AG09319 (cell line): ENCODE measurements at regions not wholly inside any gene's neighbourhood (a gene's known extent, or its start where the extent isn't known, plus 50 kb on each side); places are given as distances from the start of the nearest gene placed in this dataset.
A peak's percentile ranks its signal among the peaks of the same experiment; 100 is the strongest.

Experiments used
- DNase-seq: peaks from one replicate; pipeline ENCODE4 v3.0.0-alpha.2; 2010; ENCODE audit warnings: low read depth; ENCODE audit errors: extremely low read depth
- TF ChIP-seq, protein P1 (sequence below): IDR thresholded peaks from 2 replicates; pipeline ENCODE4 v1.5.1; 2011; ENCODE audit warnings: low read depth, mild to moderate bottlenecking, inconsistent platforms, low read length, moderate library complexity

- DNase-seq, result no peak
- TF ChIP-seq, protein P1, sequence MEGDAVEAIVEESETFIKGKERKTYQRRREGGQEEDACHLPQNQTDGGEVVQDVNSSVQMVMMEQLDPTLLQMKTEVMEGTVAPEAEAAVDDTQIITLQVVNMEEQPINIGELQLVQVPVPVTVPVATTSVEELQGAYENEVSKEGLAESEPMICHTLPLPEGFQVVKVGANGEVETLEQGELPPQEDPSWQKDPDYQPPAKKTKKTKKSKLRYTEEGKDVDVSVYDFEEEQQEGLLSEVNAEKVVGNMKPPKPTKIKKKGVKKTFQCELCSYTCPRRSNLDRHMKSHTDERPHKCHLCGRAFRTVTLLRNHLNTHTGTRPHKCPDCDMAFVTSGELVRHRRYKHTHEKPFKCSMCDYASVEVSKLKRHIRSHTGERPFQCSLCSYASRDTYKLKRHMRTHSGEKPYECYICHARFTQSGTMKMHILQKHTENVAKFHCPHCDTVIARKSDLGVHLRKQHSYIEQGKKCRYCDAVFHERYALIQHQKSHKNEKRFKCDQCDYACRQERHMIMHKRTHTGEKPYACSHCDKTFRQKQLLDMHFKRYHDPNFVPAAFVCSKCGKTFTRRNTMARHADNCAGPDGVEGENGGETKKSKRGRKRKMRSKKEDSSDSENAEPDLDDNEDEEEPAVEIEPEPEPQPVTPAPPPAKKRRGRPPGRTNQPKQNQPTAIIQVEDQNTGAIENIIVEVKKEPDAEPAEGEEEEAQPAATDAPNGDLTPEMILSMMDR, result no peak
Observed at GRCh38 chr4:129335276-129335675, 239.3 kb downstream of the C4orf33 start.

GRCh38 chr4:129335818-129336217 is 239.9 kb downstream of the C4orf33 start:
- DNase-seq, result no peak
- TF ChIP-seq, protein P1, result no peak

DNA sequence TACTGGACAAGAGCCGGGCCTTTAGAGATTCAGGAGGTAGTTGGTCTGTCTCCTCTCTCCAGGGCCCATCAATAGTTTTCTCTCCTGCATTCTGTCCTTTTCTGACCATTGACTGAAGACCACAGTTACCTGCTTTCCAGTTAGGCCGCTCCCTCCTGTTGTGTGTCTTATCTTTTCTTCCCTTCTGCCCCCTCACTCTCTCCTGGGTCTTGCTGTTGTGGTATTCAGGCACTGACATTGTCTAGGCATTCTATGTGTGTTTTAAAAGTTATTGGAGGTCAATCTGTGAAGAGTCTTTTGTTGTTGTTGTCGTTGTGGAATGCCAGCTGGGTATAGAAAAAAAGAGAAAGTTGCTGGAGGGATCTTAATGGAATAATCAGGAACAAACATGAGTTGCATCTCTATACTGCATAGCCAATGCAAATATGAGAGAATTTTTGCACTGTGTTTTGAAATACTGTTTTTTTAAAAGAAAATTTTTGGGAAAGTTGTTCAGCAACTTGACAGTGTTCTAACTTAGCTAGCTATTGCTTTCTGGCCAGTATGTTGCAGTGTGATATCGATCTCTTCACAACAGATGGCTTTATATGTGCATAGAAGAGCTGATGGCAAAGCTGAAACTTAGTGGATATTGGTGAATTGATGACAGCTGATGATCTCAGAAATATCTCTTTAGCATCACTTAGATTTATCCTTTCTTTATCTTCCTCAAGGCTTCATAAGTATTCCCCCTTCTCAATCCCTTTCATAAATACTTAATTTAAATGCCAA is 240.7 kb downstream of the C4orf33 start:
- TF ChIP-seq, protein P1, result no peak
- DNase-seq, result no peak

DNA sequence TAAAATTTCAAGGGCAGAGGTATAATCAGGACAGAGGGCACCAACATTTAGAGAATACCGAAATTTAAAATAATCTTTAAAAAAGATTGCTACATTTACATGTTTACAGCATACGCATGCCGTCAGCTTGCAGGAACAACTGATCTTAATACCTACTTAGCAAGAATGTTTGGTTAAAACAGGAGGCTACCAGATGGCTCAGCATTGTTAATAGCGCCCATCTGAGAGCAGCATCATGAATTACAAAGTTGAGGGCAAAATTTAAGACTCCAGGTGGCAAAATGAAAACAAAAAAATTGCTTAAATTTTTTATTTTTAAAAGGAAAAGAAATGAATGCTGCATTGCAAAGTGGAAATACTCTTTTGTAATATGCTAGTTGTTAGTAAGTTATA is 241.3 kb downstream of the C4orf33 start:
- TF ChIP-seq, protein P1, result no peak
- no peak for DNase-seq

GRCh38 chr4:129342819-129343408 is 247.0 kb downstream of the C4orf33 start:
- TF ChIP-seq, protein P1, result no peak
- DNase-seq, result peak; percentile 55

GRCh38 chr4:129344058-129344457 is 248.1 kb downstream of the C4orf33 start:
- TF ChIP-seq, protein P1, result peak; percentile 31; the same call in 1 of the 2 replicates
- DNase-seq, result no peak

DNA sequence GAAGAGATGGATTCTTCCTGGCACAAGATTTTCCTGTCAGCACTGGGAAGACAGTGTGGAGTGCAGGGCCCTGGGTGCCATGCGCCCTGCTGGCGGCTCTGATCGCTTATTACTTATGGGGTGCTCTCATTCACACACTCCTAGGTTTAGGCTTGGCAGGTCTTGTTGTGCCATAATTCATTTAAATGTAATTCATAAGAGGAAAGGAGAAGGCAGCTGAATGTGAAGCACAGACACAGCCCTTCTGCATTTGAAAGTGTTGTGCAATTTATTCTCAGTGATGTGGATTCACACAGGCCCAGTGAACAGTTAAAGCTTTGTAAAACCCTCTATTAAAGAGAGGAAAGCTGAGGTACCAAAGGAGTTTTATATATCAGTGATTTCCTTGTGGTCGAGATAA is 249.7 kb downstream of the C4orf33 start:
- TF ChIP-seq, protein P1, result no peak
- DNase-seq, result no peak
